Stimulated activated CD4-positive, alpha-beta T cell treated with anti-CD3 and anti-CD28 coated beads, Interleukin-15, amount 100 ng/mL, for 48 hours (primary cell): ENCODE measurements at regions not wholly inside any gene's neighbourhood (a gene's known extent, or its start where the extent isn't known, plus 50 kb on each side); places are given as distances from the start of the nearest gene placed in this dataset.

Experiments used
- DNase-seq, 2 donors: peaks; one replicate each; pipeline ENCODE4 v3.0.0-alpha.2; 2020; ENCODE audit warnings: low read depth in 2 of 2

DNA sequence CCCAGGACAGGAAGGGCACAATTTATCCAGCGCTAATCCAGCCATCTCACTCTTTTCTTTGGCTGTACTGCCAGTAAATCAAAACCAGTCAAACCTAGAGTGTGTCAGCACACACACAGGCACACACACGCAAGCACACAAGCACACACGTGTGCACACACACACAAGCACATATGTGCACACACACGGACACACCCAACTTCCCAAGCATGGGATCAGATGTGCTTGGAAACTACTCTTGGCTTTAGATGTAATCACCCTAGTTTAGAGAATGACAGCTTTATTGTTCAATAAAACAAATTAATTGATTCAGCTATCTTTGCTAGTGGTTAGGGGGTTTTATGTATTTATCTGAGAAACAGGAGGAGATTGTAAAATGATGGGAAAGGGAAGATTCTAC lies 615.0 kb upstream of the MKI67 start:
- DNase-seq = no peak

DNA sequence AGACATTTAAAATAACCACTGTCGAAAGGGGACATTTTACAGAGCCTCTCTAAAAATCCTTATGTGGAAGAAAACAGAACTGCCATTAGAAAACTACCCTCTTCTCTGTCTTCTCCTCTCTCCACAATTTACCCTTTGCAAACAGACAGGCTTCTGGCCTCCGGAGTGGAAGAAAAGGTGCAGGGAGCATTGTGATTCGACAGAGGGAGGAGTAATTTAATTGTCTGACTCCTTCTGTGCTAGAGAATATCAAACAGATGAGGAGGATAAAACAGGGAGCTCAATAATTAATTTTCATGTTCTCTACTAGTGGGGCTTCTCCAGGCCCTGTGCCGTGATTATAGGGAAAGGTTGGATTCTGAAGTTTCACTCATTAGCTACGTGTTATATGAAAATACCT lies 615.5 kb upstream of the MKI67 start:
- DNase-seq = no peak

DNA sequence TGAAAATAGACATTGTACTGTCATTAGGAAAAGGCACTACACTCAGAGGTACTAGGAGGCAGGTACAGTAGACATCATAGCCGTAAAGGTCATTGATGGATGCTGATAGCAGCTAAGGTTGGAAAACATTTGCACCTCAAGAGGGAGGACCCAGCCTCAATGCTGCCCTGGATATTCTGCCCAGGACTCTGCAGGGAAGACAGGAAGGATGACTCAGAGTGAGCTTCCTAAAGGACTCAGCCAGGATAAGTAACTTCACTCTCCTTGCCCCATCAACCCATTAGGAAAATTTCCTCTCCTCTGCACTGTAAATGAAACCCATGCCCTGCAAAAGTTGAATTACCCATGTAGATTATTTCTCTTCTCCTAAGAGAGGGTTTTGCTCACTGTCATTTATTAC lies 617.9 kb upstream of the MKI67 start:
- DNase-seq = no peak

DNA sequence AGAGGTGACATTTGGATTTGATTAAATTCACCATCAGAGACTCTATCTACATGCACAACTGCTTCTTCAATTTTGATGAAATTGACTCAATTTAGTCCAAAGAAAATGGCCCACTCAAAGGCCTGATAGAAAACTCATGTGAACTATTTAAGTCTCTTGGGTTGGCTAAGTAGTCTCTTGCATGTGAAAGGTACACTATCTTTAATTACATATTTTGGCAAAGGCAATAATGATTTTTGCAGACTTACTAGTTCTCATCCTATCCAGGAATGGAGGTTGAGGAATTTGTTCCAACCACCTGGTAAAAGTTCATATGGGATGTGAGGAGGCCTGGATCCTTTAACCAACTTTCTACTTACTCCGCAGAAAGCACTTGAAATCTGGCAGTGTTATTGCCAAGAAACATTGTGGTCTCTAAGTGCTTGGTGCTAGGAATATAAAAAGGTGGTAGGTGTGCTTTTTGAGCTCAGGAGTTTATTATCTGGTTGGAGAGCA lies 618.6 kb upstream of the MKI67 start:
- DNase-seq = no peak

DNA sequence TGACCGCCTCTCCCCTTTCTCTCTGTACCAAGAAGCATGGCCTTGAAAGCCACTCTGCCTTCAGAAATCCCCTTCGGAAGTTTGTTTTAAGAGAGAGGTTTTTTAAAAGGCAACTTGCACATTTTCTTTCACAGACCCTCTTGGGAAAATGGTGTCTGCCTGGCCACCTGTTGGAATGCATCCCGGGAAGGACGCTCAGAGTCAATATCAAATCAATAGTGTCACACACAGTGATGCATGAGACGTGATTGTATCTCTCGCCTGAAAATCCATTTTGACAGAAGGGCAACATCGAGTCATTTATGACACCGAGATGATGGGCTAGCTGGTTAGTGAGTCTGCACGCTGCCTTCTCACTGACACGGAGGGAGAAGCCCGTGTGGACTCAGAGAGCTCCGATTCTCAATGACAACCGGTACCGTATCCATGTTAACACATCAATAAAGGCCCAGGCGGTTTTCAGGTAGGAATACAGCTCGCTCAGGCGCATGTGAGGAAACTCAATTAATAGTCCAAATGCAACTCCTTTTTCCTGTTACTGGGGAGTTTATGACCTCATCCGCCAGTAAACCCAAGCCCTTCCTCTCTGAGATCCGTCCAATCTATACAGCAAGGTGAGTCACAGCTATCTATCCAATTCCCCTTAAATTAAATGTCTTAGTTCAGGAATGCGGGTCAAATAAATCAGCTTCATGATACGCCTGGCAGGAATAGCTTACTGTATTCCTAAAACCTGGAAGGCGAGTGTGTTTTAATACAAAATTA lies 621.5 kb upstream of the MKI67 start:
- no peak for DNase-seq

DNA sequence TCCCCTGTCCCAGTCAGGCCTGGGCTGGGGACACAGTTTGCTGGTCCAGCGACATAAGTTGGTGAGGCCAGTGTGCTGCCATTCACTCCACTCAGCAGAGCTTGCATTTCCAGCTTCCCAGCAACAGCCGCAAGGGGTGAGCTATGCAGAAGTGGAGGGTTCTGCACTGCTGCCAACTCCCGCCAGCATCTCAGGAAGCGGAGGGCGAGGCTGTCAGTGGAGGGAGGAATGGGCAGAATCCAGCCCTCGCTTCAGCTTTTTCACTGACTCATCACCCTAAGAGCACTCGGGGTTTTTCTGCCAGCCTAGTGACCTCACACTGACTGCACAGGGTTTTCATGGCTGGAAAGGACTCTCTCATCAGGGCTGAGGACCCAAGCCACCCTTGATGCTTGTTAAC lies 625.1 kb upstream of the MKI67 start:
- DNase-seq = no peak

DNA sequence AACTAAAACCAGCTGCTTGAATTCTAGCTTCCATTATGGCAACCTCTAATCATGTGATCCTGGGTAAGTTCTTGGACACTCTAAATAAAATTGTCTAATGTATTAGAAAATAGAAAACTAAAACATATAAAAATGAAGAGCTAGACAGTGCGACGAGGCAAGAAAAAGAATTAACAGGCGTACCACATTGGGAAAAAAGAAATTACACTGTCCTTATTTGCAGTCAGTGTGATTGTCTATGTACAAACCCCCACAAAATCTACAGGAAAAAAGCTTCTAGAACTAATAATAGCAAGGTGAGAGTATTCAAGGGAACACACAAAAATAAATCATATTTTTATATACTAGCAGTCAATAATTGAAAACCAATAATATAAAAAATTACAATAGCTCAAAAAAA lies 625.6 kb upstream of the MKI67 start:
- no peak for DNase-seq

DNA sequence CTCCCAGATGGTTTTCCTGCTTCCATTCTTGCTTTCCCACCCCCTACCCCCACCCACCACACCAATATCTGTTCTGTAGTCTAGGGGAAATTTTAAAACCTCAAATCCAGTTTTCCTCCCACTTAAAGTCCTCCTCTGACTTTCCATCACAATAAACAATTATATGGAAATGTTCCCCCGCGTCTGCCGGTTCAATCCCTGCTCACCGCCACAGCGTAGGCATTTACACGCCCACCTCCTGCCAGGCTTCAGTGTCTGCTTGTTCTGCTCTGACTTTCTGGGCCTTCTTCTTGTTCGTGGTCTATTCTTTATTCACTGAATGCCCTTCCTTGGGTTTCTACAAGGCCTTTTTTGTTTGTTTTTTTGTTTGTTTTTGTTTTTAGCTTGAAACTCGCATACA lies 633.0 kb upstream of the MKI67 start:
- DNase-seq = no peak

DNA sequence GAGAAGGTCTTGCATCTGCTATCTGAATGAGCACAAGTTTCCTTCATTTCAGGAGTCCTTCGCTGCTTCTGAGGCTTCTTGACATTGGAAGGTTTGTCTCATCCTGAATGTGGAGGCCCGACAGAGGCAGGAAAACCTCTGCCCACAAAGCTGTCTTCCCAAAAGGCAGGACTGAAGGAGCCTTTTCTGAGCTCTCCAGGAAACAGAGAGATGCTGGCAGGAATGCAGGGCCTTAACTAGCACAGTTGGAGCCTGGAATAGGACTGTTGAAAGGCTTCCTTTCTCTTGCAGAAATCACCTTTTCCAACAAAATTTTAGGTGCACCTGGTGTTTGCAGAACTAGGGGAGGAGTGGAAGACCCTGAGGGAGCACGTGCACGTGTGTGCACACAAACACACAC lies 637.4 kb upstream of the MKI67 start:
- DNase-seq = no peak

DNA sequence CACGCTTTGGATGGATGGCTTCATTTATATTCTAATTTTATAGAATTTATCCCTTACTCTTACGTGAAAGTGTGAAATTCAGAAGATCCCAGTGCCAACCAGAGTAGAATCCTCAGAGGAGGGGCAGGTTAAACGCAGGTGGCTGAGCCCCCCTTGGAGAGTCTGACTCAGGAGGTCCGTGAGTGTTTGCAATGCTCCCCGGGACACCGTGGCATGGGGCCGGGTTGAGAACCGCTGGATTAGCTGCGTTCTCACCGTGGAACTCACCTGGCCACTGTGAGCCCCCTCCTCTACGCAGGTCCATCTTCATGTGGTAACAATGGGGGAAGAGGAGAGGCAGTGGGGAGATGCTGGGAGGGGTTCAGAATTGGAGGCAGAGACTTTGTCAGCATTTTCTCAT lies 638.0 kb upstream of the MKI67 start:
- DNase-seq = no peak

DNA sequence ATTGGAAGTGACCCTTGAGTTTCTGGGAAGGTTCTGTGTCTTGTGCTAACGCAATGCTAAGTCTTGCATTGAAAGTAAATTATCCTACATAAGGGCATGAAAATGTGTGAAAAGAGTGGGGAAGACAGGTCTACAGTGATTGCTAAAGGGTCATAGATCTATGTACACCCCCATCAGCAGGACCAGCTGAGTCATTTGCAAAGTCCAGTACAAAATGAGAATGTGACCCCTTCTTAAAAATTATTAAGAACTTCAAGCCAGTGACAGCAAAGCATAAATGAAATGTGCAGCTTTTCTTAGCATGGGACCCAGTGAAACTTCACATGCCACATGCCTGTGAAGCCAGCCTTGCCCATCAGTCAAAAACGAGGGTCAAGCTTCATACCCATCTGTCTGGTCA lies 640.7 kb upstream of the MKI67 start:
- no peak for DNase-seq

DNA sequence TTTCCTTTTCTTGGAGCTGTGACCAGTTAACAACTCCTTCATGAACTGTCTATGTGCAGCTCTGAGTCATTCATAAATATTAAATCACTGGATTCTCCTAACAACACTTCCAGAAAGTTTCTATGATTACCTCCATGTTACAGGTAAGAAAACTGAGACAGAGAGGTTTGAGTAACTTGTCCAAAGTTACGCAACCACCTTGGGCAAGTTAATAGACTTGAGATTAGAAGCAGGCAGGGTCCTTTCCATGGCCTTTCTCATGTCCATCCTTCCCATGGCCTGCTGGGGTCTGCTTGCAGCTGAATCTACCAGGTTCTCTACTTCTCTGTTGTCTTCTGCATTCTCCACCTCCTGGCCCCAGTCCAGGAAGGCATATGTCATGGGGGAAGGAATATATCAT lies 648.8 kb upstream of the MKI67 start:
- DNase-seq = no peak

DNA sequence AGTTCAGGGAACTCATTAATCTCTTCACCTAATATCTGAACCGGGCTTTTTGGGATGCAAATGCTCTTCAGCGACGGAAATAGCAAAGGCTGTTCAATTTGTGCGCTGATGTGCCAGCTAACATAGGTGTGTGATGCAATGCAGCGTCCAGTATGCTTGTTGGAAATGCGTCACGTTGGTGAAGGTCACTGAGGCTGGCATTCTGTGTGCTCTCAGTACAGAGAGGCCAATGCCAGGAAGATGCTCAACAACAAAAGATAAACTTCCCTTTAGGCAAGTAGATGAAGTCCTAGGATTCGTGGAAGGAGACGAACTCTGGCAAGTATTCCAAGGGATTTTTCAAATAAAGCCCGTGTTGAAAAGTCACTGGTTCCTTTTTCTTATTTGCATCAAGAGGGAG lies 649.5 kb upstream of the MKI67 start:
- DNase-seq = no peak

DNA sequence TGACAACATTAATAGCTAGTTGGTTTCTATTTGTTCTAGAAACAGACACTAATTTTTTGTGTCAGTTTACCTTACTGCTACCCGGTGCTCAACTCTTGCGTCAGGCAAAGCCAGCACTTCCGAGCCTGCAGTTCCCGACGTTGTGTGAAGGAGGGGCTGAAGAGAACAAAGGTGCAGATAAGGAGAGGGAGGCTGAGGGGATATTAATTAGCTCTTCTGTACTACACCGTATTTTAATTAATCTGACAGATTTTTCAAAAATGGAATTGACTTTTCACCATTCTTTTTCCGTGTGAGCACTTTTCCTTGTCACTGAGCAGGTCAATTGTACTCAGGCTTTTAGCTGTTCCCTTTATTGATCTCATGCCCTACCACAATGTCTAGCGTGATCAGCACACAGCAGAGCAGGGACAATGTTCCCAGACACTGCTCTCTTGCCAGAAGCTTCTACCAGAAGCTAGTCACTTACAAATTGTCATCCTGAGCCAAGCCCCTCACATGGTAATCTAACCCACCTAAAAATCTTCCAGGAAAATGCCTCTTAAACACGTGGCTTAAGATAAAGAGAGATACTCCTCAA lies 650.5 kb upstream of the MKI67 start:
- DNase-seq = no peak

DNA sequence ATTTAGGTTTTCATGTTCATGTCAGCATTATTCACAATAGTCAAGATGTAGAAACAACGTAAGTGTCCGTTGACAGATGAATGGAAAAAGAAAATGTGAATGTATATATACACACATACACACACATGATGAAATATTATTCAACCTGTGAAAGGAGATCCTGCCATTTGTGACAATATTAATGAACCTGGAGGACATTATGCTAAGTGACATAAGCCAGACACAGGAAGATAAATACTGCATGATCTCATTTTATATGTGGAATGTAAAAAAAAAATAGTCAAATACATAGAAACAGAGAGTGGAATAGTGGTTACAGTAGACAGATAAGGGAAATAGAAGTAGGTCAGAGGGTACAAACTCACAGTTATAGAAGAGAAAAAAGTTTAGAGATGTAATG lies 651.1 kb upstream of the MKI67 start:
- DNase-seq = no peak

DNA sequence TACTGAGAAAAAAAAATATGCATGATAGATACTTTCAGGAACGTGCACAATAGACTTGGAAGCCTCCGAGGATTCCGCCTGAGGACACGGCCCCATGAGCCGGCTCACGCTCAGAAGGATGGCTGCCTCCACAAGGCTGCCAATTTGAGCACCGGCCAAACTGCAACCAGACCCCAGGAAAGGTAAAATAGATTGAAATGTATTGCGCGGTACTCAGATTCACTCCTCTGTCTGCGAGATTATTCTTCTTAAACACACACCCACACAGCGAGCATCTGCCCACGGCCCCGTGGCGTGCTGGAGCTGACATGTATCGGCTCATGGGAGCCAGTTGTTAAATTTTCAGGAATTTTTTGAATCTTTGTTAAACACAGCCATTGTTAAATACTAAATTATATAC lies 653.2 kb upstream of the MKI67 start:
- no peak for DNase-seq

DNA sequence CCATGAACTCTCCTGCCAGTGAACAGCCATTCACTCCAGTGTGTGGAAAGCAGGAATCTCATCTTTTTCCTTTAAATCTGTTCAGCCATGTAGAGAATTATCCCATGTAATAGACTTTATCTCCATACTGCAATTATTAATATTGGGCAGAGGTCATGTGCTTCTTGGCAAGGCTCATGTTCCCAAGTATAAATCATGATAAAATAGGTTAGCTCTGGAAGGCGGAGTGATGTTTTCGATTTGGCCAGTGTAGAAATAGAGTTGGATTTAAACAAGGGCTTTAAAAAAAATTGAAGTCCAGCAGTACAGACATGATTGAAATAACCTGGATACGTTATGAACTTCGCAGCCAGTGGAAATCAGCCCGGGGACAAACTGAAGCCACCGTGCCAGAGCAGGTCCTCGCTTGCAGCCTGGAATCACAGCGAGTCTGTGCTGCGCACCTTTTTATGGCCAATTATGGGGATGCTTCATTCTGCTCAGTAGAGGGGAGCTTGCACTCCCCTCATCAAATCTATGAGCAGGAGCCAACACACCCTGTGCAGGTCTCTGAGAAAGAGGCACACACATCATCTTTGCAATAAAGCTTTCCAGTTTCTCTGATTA lies 654.0 kb upstream of the MKI67 start:
- DNase-seq = no peak

DNA sequence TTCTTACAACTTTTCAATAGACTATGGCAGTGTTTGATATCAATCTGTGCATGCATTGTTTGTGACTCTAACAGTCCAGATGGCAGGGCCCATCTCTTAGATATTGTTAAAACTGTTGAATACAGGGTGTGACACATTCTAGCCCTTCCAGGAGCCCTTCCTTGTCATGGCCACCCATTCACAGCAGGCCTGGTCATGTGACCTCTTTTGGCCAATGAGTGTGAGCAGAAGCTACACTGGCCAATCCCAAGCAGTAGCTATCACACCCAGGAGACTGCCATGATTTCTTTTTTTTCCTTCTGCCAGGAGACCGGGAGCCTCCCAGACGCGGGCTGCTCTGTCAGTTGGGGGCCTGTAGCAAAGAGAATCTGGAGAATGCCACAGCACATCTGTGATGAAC lies 655.4 kb upstream of the MKI67 start:
- DNase-seq = no peak

DNA sequence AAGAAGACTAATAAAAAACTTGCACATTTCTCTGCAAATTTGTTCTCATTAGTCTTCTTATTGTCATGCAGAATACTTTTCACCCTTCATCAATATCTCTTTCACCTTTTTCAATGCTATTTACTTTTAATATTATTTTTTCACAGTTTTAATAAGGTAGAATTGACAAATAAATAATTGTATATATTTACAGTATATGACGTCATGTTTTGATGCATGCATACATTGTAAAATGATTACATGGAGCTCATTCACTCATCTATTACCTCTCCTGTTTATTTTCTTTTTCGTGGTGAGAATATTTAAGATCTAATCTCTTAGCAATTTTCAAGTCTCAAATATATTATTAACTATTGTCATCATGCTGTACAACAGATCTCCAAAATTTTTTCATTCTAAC lies 658.2 kb upstream of the MKI67 start:
- no peak for DNase-seq

DNA sequence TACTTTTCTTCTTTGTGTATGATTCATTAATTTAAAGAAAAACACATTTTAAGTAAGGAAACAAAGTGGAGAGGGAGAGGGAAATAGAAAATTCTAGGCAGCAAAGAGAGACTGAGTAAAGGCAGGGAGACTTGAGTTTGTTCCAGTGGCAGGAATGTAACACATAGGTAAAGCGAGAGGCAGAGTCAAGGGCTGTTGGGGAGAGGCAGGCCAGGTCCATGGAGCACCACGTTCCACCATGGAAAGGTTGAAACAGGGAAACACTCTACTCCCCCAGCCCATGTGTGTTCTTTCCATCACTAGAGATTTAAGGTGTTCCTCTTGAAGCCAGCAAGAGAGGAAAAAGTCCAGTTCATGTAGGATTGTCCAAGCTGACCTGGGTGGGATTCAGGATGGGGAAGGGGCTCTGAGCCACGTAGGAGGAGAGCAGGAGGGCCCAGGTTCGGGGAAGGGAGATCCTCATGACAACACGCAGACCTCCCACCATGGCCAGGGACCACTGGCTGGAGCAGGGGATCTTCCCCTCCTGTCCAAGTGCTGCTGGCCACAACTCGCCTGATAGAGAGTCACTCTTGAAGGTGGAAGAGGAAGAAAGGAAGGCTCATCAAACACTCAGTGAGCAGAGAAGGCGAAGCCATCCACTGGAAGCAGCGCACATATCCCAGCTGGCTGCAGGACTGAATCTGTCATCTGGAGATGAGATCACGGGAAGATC lies 666.4 kb upstream of the MKI67 start:
- DNase-seq = no peak

DNA sequence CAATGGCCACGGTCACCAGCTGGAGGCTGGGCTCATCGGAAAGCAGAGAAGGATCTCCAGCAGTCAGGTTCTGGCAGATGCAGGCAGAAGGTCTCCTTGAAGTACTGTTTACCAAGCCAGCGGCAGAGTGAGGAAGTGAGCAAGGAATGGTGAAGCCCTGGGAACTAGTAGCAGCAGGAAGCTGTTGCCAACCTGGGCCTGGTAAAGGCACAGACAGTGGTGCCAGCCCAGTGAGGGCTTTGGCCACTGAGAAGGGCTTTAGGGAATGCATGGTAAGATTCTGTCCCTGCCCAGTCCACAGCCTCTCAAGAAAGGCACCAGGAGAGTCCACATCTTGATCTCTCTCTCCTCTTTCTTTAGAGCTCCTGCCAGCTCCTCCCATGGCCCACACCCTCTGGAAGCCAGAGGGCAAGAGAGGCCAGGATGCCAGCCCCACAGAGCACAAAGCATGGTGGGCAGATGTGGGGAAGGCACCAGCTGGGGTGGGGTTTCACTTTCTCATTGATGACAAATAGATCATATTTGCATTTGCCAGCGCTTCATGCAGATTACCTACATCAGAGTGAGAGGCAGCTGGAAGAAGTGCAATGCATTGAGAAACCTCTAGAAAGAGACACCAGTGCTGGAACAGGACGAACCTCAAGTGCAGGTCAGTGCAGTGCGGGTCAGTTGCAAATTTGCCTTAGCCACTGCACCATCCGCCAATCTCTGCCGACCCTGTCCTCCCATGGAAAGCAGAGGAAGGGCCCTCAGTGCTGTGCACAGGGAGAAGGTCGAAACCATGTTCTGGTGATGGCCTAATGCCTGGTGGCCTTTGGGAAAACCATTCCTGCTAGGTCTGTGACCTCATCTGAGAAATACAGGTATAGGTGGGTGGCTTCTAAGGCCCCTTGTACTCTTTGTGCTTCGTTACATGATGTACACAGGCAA lies 667.8 kb upstream of the MKI67 start:
- DNase-seq = no peak
